ENCODE measurements at regions not wholly inside any gene's neighbourhood (a gene's known extent, or its start where the extent isn't known, plus 50 kb on each side); places are given as distances from the start of the nearest gene placed in this dataset.

DNA sequence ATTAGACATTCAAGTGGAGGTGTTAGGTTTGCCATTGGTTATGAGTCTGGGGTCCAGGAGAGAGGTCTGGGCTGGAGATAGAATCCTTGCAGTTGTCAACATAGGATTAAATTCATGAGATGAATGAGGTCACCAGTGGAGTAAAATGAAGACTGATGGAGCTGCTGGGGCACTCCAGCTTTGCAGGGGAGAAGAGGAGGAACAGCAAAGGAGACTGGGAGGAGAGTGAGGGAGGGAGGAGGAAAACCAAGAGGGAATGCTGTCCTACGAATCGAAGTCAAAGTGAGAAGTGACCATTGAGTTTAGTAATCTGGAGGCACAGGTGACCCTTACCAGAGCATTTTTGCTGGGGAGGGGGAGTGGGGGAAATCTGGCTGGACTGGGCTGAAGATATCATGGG is 178.2 kb upstream of the NR3C1 start:
- DNase-seq, result no peak

DNA sequence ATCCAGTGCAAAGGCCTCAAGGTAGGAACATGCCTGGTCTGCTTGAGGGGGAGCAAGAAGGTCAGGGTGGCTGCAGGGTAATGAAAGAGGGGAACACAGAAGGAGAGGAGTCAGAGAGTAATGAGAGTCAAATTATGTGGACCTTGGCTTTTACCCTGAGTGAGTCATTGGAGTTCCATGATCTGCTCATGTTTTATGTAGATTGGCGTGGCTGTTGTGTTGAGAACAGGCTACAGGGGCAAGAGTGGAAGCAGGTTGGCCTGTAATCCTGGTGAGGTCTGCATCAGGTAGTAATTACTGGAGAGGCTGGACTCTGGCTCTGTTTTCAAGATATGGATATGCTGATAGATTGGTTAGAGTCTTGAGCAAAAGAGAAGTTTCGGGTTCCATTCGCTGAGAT is 177.7 kb upstream of the NR3C1 start:
- no peak for DNase-seq

DNA sequence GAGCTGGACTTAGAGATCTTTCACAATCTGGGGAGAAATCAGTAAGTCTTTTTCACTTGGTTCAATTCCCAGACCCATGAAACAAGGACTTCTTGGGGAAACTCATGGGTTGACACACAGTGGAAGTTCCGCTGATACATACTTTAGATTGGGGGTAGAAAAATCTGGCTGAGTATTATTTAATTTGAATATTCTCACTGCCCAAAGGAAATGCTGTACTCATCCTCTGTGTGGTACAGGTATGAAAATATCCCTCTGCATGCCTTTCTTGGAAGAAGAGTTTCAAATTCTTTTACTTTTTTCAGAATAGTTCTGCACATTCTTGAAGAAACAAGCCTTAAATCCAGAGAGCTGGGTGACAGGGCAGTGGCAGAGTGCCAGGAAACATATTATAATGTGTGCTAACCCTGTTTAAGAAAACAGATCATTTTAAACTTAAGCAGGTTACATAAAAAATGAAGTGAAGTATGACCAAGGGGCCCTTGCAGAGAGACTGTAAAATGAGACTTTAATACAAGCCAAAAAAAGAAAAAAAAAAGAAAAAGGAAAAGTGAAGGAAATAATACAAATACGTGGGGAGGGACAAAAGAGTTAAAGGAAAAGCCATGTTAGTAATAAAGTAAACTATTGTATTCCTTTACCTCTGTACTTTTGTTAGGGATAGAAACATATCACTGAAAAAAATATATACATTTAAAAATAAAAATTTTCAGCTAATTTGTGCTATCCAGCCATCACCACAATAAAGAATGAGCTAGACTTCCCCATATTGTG is 173.4 kb upstream of the NR3C1 start:
- DNase-seq, result no peak

DNA sequence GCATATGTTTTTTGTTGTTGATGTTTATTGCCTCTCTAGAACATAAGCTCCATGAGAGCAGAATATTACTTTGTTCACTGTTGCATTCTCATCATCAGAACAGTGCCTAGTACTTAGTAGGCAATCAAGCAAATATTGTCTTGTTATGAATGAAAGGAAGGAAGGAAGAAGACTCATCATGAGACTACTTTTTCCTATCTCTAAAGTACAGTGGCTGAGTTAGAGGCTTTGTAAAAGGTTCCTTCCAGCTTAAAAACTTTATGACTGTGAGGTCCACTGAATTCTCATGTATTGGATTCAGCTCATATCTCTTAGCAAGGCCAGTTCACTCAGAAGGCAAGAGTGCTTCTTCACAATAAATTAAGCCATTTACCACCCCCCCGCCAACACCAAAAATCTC is 171.8 kb upstream of the NR3C1 start:
- no peak for DNase-seq

DNA sequence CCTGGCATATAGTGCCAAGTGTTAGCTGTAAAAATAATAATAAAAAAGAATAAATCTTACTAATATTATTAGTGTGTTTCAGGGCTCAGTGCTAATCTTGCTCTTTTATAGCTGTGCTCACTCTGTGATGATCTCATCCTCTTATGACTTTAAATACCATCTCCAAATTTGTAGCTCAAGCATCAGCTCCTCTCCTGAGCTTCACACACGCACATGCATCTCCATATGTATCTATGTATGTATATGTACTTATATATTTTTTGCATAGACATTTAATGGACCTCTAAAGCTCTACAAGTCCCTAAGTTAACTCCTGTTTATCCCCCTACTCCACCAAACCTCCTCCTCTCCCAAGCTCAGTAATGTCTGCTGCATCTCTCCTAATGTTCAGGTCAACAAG is 170.8 kb upstream of the NR3C1 start:
- DNase-seq, result no peak

- DNase-seq, result no peak
Measured at GRCh38 chr5:143573568-143574170, 170.2 kb upstream of the NR3C1 start.

DNA sequence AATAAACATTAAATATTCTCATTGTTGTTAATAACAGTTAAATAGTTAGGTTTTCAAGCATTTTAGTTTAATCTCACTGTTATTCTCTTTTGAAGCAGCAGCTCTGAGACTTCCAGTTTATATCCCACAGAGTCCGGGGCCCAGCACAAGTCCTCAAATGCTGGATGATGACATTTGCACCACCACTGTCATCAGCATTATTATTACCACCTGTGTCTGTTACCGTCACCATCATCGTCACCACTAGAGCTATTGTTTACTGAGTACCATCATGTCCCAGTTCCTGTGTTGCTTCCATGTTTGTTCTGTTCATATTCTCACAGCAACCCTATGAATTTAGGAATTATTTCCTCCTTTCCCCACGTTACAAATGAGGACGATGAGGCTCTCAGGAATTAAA is 169.2 kb upstream of the NR3C1 start:
- DNase-seq, result no peak

DNA sequence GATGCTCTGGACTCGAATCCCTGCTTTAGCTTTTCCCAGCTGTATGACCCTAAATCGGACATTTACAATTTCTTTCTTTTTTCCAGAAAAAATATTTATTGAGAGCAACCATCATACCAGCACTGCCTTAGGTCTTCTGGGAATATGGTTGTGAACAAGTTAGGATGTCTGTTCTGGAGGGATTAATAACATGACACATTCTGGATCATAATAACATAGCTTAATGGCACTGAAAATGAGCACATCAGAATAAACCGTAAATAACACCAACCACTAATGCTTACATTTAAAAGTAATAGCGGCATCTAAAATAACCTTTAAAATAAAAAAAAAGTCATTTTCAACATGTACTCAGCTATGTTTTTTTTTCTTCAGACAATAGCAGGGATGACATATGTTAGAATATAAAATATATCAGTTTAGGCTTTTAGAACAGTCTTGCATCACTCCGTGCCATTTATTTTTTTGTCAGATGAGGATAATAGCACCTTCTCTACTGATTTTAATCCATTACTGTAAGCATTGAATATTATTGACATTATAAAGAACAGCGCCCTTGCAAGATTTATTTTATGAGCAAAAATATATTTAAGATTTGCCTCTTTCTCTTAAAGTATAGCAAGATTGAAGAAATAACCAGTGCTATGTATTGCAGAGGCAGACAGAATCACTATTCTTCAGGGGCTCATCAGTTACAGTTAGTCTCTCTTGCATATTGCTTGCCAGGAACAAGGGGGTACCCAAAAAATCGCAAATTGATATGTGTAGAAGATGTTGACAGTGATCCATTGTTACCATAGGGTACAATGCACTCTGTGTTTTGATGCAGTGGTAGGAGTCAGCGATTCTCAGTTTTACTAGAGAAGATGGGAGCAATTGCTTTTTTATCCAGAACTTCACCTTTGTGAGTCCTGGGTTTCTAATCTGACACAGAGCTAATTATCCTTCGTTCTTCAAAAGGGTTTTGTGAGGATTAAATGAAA is 168.4 kb upstream of the NR3C1 start:
- DNase-seq, result no peak

DNA sequence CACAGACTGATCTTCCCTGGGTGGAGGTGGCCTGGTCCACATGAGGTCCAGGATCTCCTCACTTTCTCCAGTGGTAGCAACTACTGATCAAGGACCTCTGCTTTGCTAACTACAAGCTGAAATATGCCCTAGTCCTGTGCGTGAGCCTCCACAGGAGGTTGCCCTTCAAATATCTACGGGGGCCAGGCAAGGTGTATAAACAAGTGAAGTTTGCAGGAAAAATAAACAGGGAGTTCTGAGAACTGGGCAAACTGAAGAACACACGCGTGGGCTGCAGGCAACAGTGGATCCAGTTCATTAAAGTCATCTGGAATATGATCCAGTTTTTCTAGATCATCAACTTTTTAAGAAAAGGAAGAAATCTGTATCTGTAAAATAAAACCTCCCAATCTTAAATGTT is 167.5 kb upstream of the NR3C1 start:
- DNase-seq, result no peak

- DNase-seq, result no peak
Measured at GRCh38 chr5:143569722-143570567, 166.5 kb upstream of the NR3C1 start.

DNA sequence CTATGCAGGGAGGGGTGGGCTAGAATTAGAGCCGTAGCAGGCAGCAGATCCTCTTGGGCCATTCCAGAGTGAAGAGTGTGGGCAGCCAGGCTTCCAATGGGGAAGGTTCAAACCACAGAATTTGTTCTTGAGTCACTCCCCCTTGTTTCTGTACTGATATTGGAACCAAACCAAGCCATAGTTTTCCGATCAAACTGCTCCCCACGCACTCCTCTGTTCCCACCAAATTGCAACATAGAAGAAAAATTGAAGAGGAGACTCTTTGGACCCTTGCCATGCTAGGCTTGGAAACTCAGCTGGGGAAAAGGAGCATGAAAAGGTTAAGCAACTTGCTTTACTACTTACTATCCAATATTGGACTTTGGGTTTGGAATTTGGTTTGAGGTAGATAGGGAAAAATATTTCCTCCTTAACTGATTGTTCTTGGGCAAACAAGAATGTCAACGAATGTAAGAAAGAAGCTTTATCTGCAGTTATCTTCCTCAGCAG is 165.8 kb upstream of the NR3C1 start:
- no peak for DNase-seq

DNA sequence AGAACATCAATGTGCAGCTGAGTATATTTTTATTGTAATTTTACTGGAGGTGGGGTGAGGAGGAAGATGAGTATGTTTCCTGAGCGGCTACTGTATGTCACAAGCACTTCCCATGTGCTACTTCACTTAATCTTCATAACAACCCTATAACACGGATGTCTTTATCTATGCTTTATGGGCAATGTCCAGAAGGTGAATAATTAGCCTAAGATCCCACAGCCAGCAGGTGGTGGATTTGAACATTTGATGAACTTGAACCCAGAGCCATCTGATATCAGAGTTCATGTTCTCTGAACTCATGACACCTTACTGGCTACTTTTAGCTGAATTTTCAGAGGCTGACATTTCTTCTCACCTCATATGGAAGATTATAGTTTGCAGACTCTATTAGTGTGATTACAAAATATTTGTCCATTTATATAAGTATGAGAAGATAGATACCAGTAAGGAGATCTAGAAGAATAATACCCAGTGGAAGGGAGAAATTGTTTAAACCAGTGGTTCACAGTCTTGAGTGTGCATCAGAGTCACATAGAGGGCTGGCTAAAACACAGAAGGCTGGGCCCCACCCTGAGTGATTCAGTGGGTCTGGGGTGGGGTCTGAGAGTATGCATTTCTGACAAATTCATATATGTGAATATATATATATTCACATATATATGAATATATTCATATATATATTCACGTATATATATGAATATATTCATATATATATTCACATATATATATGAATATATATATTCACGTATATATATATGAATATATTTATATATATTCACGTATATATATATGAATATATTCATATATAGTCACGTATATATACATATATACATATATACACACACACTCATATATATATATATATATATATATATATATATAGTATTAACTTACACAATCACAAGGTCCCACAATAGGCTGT is 164.4 kb upstream of the NR3C1 start:
- DNase-seq, result no peak

GRCh38 chr5:143566139-143566538 is 162.7 kb upstream of the NR3C1 start:
- no peak for DNase-seq

GRCh38 chr5:143564417-143564816 is 160.9 kb upstream of the NR3C1 start:
- DNase-seq, result no peak

DNA sequence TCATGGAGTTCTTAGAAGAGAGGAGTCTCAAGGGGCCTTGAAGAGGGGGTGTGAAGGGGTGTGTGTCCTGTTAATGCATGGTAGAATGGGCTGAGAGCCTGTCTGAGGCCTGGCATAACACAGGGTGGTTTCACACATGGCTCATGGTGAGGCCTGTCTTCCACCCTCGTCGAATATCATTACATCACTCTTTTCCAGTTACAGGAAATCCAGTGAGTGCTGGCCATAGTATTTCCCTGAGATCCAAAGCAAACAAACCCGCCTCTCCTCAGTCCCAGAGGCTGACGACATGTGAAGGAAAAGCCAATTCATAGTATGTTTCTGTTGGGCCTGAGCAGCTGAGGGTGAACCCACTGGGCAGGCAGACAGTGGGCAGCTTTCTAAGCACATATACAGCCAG is 159.4 kb upstream of the NR3C1 start:
- no peak for DNase-seq

- no peak for DNase-seq
Measured at GRCh38 chr5:143561219-143561618, 157.7 kb upstream of the NR3C1 start.

DNA sequence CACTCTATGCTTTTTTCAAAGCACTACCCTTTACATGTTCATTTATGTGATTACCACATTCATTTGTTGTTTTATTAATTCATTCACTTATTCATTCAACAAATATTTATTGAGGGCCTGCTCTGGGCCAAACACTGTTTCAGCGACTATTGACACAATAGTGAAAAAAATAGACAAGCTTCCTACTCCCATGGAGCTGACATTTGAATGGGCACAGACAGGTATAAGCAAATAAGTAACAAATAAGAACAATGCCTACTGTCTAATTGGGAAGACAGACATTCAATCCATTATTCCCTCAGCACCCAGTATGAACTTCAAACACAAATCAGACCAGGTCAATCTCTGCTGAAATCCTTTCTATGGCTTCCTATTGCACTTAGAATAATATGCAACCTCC is 156.9 kb upstream of the NR3C1 start:
- no peak for DNase-seq

GRCh38 chr5:143559586-143560109 is 156.2 kb upstream of the NR3C1 start:
- DNase-seq, result no peak

DNA sequence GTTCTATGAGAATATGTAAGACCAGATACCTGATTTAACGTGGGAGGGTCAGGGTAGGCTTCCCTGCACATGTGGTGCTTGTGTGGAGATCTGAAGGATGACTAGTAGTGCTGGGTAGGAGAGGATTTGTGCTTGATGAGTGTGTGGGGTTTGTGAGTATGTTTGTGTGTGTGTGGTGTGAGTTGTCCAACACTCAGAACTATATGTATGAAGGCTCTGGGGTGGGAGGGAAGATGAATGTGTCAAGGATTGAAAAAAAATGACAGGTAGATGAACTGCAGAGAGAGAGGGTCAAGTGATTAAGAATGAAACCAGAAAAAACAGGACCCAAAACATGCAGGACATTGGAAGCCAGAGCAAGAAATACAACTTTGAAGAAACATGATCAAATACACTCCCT is 154.6 kb upstream of the NR3C1 start:
- DNase-seq, result no peak

DNA sequence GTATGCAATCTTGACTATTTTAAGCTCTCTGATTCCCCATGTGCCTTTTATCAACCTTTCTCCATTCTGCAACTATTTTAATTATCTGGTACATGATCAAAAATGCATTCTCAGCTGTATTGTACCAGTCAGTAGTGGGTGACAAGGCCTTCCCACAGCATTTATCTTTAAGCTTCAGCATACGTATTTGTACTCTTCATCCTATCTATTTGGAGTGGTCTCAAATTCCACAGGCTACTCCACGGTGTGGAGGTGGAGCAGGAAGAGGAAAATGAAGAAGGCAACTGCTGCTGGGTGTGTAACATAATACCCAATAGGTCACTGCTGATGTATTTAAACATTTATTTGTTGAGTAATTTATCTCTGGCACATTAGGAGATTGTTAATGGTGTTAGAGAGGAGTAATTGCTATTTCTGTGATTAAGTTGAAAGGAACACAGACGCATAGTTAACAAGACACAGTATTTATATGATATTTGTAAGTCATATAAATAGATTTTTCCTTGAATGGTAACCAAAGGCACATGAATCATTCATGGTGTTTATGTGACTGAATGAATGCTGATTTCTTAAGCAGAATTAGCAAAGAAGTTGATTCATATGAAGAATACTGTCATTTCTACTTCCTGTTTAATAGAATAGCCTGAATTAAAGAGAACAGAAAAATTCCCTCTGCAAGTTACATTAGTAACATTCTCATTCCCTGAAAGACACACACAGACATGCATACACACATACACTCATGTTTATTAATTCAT is 153.8 kb upstream of the NR3C1 start:
- DNase-seq, result peak; percentile 82

Data from NCI-H748 treated with DMSO at 0.1 percent for 48 hours (cell line).